ENCODE measurements at regions not wholly inside any gene's neighbourhood (a gene's known extent, or its start where the extent isn't known, plus 50 kb on each side); places are given as distances from the start of the nearest gene placed in this dataset.

DNA sequence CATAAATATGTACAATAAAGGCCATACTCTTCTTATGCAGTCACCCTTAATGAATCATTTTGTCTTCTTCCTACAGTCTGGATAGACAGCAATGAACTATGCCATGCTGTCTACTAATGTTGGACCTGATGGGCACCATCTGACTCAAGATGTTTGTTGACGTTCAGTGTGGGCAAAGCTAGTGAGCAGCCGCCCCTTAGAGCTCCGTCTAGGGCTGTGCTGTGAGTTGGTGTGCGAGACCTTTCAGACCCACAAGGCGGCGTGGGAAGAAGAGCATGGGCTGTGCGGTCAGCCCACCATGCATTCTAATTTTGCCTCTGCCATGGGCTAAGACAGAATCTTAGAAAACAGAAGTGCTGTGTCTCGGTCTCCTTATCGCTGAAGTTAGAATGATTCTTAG lies 829.4 kb downstream of the QKI start:
- Histone ChIP-seq H3K27ac (ENCODE audit: insufficient read length, low read depth, low read length) (no peak overlapping the region), H4K5ac (ENCODE audit: insufficient read length, low read depth, low read length) (no peak overlapping the region), H2BK120ac (ENCODE audit: low read depth, low read length, poor library complexity, severe bottlenecking) (no peak overlapping the region), H3K9ac (ENCODE audit: extremely low read depth, insufficient read length, low read length) (no peak overlapping the region), H3K14ac (ENCODE audit: insufficient read depth, low read length) (no peak overlapping the region), H2BK20ac (ENCODE audit: low read depth, low read length, poor library complexity, severe bottlenecking) (no peak overlapping the region), H3K4ac (ENCODE audit: low read depth, low read length) (no peak overlapping the region), H3K4me1 (ENCODE audit: insufficient read depth, low read length) (no peaks in the 10 kb centered on the region), H3K79me1 (ENCODE audit: insufficient read depth, low read depth, low read length, poor library complexity, severe bottlenecking) (no peaks in the 10 kb centered on the region), H2AFZ (ENCODE audit: low read length) (no peak overlapping the region), H4K91ac (ENCODE audit: insufficient read length, low read depth, low read length) (no peak overlapping the region), H2BK5ac (ENCODE audit: insufficient read length, low read length) (no peak overlapping the region), H3K18ac (ENCODE audit: insufficient read length, low read depth, low read length) (no peak overlapping the region), H3K4me2 (ENCODE audit: insufficient read depth, insufficient read length, low read length) (no peak overlapping the region), H3K56ac (ENCODE audit: insufficient read length, low read depth, low read length) (no peak overlapping the region), H3K23me2 (ENCODE audit: insufficient read length, low read depth, low read length, poor library complexity, severe bottlenecking) (no peaks in the 10 kb centered on the region), H2BK15ac (ENCODE audit: low read depth, low read length) (no peak overlapping the region), H3K27me3 (ENCODE audit: insufficient read depth, low read length) (no peaks in the 10 kb centered on the region), H3K23ac (ENCODE audit: insufficient read length, low read depth, low read length) (no peak overlapping the region), H4K8ac (replicated peaks; ENCODE audit: insufficient read length, low read depth, low read length) (no peak overlapping the region), H3K9me3 (ENCODE audit: control insufficient read depth, low read depth, low read length) (no peaks in the 10 kb centered on the region), H2BK12ac (ENCODE audit: insufficient read length, low read depth, low read length) (no peak overlapping the region), H3K79me2 (ENCODE audit: insufficient read depth, low read length) (no peaks in the 10 kb centered on the region), H3T11ph (ENCODE audit: low read length) (no peak overlapping the region), H2AK5ac (ENCODE audit: insufficient read length, low read length) (no peak overlapping the region), H4K20me1 (ENCODE audit: control insufficient read depth, insufficient read depth, insufficient read length) (no peaks in the 10 kb centered on the region)
- Mint-ChIP-seq H3K9me3 (no peaks in the 10 kb centered on the region), H3K4me1 (peaks cover 3% of the 10 kb centered on the region in 2 experiments; a peak in 2 of 4 replicates), H3K4me3 (no peak overlapping the region), H3K27ac (no peak overlapping the region), H3K27me3 (ENCODE audit: low read depth) (no peaks in the 10 kb centered on the region; the same call in 1 of the 2 replicates), H3K36me3 (ENCODE audit: insufficient read depth in 1 of 3, low read depth in 3 of 3) (no peaks in the 10 kb centered on the region)
- TF ChIP-seq, protein P1, sequence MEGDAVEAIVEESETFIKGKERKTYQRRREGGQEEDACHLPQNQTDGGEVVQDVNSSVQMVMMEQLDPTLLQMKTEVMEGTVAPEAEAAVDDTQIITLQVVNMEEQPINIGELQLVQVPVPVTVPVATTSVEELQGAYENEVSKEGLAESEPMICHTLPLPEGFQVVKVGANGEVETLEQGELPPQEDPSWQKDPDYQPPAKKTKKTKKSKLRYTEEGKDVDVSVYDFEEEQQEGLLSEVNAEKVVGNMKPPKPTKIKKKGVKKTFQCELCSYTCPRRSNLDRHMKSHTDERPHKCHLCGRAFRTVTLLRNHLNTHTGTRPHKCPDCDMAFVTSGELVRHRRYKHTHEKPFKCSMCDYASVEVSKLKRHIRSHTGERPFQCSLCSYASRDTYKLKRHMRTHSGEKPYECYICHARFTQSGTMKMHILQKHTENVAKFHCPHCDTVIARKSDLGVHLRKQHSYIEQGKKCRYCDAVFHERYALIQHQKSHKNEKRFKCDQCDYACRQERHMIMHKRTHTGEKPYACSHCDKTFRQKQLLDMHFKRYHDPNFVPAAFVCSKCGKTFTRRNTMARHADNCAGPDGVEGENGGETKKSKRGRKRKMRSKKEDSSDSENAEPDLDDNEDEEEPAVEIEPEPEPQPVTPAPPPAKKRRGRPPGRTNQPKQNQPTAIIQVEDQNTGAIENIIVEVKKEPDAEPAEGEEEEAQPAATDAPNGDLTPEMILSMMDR (conservative IDR thresholded peaks at IDR 0.05): no peak
- WGBS (ENCODE audit: extremely low coverage, insufficient read length, low lambda C conversion rate): no CpG with 5 or more reads among the region's 9 CpGs
- no peak for DNase-seq

All from H9 (cell line).